HG03378 (cell line): ENCODE measurements at regions not wholly inside any gene's neighbourhood (a gene's known extent, or its start where the extent isn't known, plus 50 kb on each side); places are given as distances from the start of the nearest gene placed in this dataset.
A peak's percentile ranks its signal among the peaks of the same experiment; 100 is the strongest.

Experiments
- ATAC-seq: cut with Tn5 transposase; IDR thresholded peaks from one replicate; pipeline ENCODE4 v1.9.1; 2021; ENCODE audit warnings: mild to moderate bottlenecking, moderate library complexity; ENCODE audit not compliant: unreplicated experiment

GRCh38 chr2:217110550-217110949 lies 250.7 kb upstream of the TNP1 start:
- ATAC-seq, result no peak

GRCh38 chr2:217108575-217109027 lies 248.7 kb upstream of the TNP1 start:
- ATAC-seq, result no peak

DNA sequence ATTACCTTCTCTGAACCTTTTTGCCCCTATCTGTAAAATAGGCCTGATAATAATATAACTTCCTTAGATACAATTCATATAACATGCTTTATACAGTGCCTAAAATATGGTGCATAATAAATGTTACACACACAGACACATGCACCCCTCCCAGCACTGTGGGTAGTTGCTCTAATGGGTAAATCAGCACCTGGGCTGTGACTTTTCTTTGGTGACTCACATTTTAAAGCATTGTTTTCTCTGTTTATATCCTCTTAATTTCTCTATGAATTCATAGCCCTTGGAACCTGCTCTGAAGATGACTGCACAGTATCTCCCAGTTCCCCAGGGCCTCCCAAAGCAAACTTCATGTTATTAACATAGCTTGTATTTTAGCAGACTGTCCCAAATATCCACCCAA lies 248.2 kb upstream of the TNP1 start:
- no peak for ATAC-seq

DNA sequence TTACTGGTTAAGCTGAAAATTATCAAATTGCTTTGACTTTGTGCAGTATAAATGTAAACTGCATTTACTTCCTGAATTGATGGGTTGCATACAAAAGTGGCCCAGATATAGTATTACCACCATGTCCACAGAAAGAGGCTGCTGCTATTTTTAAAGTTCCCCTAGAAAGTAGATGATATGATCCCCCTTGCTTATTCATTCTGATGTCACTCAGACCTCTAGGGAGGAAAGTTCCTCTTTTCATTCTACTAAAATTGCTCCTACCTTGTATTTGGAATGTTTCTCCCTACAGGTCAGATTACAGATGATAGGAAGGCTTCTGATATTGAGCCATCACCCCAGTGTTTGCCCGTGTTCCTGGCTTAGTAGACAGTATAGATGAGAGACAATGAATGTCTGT lies 247.6 kb upstream of the TNP1 start:
- ATAC-seq, result no peak

DNA sequence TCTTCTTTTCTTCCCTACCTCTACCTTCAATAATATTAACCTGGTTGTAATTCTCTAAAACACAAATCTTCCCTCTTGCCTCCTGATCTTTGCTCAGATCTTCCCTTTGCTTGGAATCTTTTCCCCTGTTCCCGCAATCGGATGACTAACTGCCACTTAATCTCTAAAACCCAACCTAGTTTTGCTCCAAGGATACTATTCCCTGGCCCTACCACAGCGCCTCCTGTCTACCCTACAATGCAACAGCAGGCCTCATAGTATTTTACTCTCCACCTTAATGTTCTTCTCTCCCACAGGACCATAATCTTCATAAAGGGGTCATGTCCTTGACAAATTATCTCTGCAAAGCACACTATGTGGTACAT lies 246.8 kb upstream of the TNP1 start:
- ATAC-seq, result no peak

DNA sequence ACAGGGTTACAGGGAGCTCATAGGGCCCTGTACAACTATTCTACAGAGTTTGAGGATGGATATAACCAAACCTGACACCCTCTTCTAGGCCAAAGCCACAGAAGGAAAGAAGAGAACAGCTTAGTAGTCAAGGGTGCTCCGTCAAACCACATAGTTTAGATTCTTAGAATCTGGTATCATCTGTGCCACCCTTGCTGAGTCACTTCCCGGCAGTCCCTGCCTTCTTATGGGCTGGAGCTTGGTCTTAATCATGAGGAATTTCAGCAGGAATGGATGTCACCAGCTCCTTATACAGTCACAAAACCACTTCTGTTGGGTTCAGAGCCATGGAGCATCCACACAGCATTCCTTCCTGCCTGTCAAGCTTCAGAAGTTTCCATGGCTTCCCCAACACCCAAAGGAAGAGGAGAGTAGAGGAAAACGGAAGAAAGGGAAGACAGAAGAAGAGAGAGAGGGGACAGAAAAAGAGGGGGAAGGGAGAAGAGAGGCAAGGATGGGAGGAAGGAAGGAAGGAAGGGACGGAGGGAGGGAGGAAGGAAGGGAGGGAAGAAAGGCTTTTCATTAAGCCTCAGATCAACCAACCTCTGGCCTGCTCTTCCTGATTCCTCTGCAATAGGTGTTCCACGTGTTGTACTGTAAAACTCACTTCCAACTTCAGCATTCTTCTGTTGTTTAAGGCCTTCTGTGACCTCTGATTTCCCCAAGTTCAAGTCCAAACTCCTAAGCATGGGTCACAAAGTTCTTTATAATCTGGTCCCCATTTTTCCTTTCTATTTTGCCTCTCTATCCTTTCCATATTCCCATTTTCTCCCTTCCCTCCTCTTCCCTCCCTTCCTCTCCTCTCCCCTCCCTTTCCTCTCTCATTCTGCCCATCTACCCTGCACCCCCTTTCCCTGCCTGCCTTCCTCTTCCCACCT lies 246.1 kb upstream of the TNP1 start:
- ATAC-seq, result no peak

DNA sequence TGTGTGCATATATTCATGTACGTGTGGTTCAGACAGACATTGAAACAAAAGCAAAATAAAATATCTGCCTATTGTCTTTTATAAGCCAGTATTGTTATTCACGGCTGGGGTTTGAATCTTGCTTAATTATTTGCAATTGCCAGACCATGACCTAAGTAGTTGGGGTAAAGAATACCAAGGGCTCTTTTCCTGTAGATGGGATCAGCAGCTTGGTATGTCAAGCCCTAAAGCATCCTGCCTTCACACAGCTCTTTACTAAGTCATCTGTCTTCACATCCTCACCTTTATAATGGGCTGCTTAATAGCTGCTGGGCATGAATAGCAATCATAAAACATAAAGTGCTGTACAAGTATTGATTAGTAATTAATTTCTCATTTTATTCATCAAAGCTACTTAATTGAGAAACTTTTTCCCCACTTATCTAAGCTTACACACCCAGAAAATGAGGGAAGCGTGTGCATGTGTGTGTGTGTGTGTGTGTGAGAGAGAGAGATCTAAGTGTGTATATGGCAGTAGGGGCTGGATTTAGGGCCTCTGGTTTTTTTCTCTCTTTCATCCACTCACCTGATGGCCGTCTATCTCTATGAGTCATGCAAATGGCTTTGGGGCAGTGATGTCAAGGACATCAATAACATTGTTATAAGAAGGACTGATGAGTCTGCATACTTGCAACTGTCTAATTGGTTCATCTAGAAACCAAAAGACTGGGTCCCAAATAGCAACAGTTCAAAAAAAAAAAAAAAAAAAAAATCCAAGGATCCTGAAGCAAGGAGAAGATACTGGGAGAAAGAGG lies 244.1 kb upstream of the TNP1 start:
- ATAC-seq, result no peak

DNA sequence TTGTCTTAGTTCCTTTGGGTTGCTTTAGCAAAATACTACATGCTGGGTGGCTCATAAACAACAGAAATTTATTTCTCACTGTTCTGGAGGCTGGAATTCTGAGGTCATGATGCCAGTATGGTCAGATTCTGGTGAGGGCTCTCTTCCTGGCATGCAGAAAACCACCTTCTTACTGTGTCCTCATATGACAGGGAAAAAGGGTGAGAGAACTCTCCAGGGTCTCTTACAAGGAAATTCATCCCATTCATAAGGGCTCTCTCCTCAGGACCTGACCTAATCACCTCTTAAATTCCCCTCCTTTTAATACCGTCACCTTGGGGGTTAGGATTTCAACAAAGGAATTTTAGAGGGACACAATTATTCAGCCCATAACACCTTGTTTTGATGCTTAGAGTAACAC lies 243.1 kb upstream of the TNP1 start:
- no peak for ATAC-seq

DNA sequence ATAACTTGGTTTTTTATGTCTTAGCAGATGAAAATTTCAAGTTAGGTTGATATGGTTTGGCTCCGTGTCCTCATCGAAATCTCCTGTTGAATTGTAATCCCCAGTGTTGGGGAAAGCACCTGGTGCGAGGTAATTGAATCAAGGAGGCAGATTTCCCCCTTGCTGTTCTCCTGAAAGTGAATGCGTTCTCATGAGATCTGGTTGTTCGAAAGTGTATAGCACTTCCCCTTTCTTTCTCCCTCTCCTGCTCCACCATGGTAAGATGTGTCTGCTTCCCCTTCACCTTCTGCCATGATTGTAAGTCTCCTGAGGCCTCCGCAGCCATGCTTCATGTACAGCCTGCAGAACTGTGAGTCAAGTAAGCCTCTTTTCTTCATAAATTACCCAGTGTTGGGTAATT lies 242.1 kb upstream of the TNP1 start:
- ATAC-seq, result peak; percentile 74

- no peak for ATAC-seq
Observed at GRCh38 chr2:217099561-217099960, 239.7 kb upstream of the TNP1 start.

DNA sequence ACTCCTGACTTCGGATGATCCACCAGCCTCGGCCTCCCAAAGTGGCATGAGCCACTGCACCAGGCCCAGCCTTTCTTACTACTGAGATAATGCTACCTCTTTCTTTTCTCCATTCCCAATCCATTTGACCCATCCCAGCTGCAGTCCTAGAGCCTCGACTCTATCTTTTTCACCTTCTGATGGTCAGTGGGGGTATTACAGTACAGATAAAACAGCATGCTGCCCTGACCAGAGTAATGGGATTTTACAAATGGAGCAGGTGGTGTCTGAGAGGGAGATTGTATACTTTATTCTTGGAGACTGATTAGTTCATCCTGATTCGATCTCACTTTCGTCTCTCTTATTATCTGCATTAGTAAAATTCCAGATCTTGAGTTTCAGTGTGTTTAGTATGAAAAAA lies 238.6 kb upstream of the TNP1 start:
- no peak for ATAC-seq

DNA sequence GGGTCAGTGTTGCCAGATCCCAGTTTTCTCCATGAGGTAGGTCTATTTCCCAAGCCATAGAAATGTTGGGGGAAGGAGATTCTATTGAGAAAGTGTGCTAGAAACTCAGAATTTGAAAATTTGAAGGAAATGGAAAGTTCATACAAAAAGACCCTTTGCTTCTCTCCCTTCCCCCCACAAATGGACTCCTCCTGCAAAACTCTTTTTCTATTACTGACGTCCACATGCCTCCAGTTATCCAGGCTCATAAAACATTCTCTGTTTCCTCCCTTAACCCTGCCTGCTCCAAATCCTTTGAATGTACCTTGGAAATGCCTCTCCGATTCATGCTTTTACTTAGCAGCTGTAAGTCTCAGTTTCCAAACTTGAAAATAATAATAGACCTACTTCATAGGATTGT lies 237.5 kb upstream of the TNP1 start:
- ATAC-seq, result no peak

- no peak for ATAC-seq
Observed at GRCh38 chr2:217096474-217097225, 236.8 kb upstream of the TNP1 start.

- no peak for ATAC-seq
Observed at GRCh38 chr2:217095511-217096205, 235.8 kb upstream of the TNP1 start.

DNA sequence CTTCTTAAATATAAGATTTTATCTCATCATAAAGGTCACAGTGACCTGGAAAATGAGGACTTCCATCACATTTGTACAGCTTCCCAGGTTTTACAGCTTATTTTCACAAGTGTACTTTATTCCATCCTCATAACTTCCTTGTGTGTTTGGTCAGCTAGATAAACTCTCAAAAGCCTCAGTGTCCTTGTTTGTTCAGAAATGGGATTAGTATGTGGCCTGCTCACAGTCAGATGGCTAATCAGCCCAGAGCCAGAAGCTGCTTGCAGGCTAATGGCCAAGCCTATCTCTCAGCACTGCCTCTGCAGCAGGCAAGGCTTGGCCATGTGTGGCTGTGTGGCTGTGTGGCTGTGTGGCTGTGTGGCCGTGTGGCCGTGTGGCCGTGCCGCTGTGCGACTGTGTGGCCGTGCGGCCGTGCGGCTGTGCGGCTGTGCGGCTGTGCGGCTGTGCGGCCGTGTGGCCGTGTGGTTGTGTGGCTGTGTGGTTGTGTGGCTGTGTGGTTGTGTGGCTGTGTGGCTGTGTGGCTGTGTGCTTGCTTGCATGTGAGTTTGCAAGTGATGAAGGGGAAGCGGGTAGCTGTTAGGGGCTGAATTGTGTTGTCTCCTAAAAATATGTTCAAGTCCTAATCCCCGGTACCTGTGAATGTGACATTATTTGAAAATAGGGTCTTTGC lies 233.0 kb upstream of the TNP1 start:
- no peak for ATAC-seq

GRCh38 chr2:217091531-217091930 lies 231.7 kb upstream of the TNP1 start:
- ATAC-seq, result no peak

GRCh38 chr2:217090884-217091283 lies 231.0 kb upstream of the TNP1 start:
- ATAC-seq, result no peak

DNA sequence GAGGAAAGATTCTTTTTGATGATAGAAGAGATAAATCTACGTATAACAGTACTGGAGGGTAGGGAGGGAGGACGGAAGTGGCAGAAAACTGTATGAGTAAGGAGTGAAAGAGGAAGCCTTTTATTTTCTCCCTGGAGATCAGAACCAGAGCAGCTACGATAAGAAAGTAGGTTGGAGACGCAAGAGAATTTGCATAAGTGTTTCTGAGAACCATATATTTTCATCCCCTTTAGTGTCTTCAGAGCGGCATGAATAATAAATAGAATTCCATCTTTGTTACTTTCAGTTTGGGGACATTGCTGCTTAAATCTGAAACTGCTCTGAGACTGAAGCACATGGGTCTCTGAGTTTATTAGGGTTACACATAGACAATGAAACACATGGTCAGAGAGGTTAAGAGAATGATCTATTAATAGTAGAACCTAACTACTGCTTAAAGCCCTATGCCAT lies 230.2 kb upstream of the TNP1 start:
- peak; percentile 91 for ATAC-seq

DNA sequence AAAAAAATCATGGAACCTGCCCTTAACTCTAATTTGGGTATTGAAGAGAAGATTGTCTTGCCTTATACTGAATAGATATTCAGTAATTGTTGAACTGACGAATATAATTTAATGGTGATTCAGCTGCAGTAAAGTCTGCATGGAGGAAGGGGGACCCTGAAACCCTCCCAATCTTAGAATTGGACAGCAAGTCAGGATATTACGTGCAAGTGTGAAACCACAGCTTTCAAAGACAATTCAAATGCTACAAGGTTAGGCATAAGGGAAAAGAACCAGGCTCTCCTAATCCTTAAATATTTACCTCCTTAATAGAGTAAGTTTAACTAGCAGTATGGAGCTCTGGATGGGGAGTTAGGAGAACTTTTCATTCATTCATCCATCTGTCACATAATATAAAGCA lies 226.9 kb upstream of the TNP1 start:
- no peak for ATAC-seq

DNA sequence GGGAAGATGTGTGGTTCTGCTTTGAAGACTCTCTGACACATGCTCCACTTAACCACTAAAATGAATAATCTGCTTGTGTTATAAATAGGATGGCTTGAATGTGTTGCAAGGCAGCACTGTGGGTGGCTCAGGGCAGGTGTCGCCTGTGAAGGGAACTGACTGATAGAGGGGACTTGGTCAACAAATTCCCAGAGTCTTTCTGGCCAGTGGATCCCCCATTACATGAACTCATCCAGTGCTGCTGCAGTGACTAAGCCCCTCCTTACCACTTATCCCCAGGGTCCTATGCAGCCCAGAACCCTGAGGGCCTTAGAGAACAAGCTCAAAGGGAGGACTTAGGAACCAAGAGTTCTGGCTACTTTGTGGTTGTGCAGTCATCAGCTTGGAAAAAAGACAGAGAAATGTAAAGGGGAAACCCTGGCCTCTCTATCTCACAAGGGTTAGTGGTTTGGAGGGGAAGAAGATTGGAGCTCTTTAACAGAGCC lies 226.2 kb upstream of the TNP1 start:
- ATAC-seq, result peak; percentile 39
